Neural progenitor cell (in vitro differentiated cells): ENCODE measurements at regions not wholly inside any gene's neighbourhood (a gene's known extent, or its start where the extent isn't known, plus 50 kb on each side); places are given as distances from the start of the nearest gene placed in this dataset.
A peak's percentile ranks its signal among the peaks of the same experiment; 100 is the strongest.

Source experiments
- DNase-seq: peaks from one replicate; pipeline ENCODE4 v3.0.0-alpha.2; 2016; ENCODE audit warnings: low spot score
- H2AFZ ChIP-seq: fragments of 200-600 bp; sonication (generic); replicated peaks from 2 replicates; pipeline ENCODE4 v1.6.1; 2016; ENCODE audit warnings: antibody characterized with exemption
- H3F3A ChIP-seq: fragments of 200-600 bp; sonication (generic); 2 replicates; pipeline ENCODE4 v1.6.1; 2016; ENCODE audit warnings: antibody characterized with exemption, low read depth
- H3K27ac ChIP-seq: fragments of 200-600 bp; sonication (generic); 2 replicates; pipeline ENCODE4 v1.5.1; 2016; ENCODE audit warnings: mild to moderate bottlenecking
- H3K27me3 ChIP-seq: fragments of 200-600 bp; sonication (generic); 2 replicates; pipeline ENCODE4 v1.6.1; 2016; ENCODE audit warnings: mild to moderate bottlenecking, moderate library complexity
- H3K36me3 ChIP-seq: fragments of 200-600 bp; sonication (generic); 2 replicates; pipeline ENCODE4 v1.5.1; 2016
- H3K4me1 ChIP-seq: fragments of 200-600 bp; sonication (generic); 2 replicates; pipeline ENCODE4 v1.6.1; 2016; ENCODE audit warnings: mixed run types
- H3K4me2 ChIP-seq: fragments of 200-600 bp; sonication (generic); 2 replicates; pipeline ENCODE4 v1.6.1; 2016
- H3K4me3 ChIP-seq: fragments of 200-600 bp; sonication (generic); 2 replicates; pipeline ENCODE4 v1.5.1; 2016
- H3K79me2 ChIP-seq: fragments of 200-600 bp; sonication (generic); 2 replicates; pipeline ENCODE4 v1.6.1; 2016; ENCODE audit warnings: low read depth
- H3K9ac ChIP-seq: fragments of 200-600 bp; sonication (generic); 2 replicates; pipeline ENCODE4 v1.6.1; 2016
- H3K9me3 ChIP-seq: fragments of 200-600 bp; sonication (generic); 2 replicates; pipeline ENCODE4 v1.5.1; 2016; ENCODE audit warnings: low read depth
- H4K20me1 ChIP-seq: fragments of 200-600 bp; sonication (generic); 2 replicates; pipeline ENCODE4 v1.6.1; 2016; ENCODE audit warnings: low read depth
- H3K27ac Mint-ChIP-seq: 3 replicates; pipeline ENCODE4 v1.8.0; 2021; ENCODE audit warnings: mixed read lengths
- H3K27me3 Mint-ChIP-seq: 2 replicates; pipeline ENCODE4 v1.8.0; 2022; ENCODE audit warnings: low read depth, mild to moderate bottlenecking, inconsistent platforms, moderate library complexity, mixed read lengths; ENCODE audit not compliant: insufficient read depth
- H3K36me3 Mint-ChIP-seq: 3 replicates; pipeline ENCODE4 v1.8.0; 2021; ENCODE audit warnings: mixed read lengths
- H3K4me1 Mint-ChIP-seq: 3 replicates; pipeline ENCODE4 v1.8.0; 2021; ENCODE audit warnings: mixed read lengths
- H3K4me3 Mint-ChIP-seq: 3 replicates; pipeline ENCODE4 v1.8.0; 2021; ENCODE audit warnings: mild to moderate bottlenecking, moderate library complexity, mixed read lengths
- H3K9me3 Mint-ChIP-seq: 3 replicates; pipeline ENCODE4 v1.8.0; 2020; ENCODE audit warnings: mixed read lengths
- EZH2 ChIP-seq: fragments of 200-600 bp; sonication (generic); IDR thresholded peaks from 2 replicates; pipeline ENCODE4 v1.6.1; 2017; ENCODE audit warnings: antibody characterized with exemption, mild to moderate bottlenecking, moderate library complexity
- EZH2phosphoT487 ChIP-seq: fragments of 200-600 bp; sonication (generic); IDR thresholded peaks from 2 replicates; pipeline ENCODE4 v1.6.1; 2017; ENCODE audit warnings: antibody characterized with exemption
- TF ChIP-seq, protein P1 (sequence below): fragments of 200-600 bp; sonication (generic); IDR thresholded peaks from 2 replicates; pipeline ENCODE4 v1.5.1; 2017; ENCODE audit warnings: antibody characterized with exemption, mild to moderate bottlenecking

DNA sequence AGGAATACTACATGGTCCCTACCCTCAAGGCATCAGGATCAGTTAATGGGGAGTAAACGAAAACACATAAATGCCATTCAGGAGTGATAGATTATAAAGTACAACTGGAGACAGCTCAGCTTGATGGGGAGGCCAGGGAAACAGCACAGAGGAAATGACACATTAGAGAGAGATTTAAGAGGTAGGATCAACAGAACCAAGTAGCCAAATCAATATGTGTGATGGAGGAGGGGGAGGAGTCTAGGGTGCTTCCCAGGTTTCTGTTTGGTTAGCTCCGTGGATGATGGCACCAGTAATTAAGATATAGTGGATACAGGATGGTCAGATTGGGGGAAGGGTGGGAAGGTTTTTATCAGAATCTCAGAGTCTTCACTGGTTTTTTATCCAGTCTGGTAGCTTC lies 229.5 kb upstream of the ROPN1 start:
- Mint-ChIP-seq H3K27me3 (no peaks in the 10 kb centered on the region), H3K27ac (no peak overlapping the region), H3K4me1 (peaks cover 8% of the 10 kb centered on the region), H3K4me3 (no peak overlapping the region), H3K9me3 (no peaks in the 10 kb centered on the region), H3K36me3 (no peaks in the 10 kb centered on the region)
- Histone ChIP-seq H4K20me1 (peaks cover 48% of the 10 kb centered on the region), H3K9me3 (no peaks in the 10 kb centered on the region), H3K27me3 (no peaks in the 10 kb centered on the region), H3K79me2 (no peaks in the 10 kb centered on the region), H3F3A (peaks cover 12% of the 10 kb centered on the region), H3K4me1 (peaks cover 20% of the 10 kb centered on the region), H2AFZ (no peak overlapping the region), H3K36me3 (no peaks in the 10 kb centered on the region), H3K4me3 (no peak overlapping the region), H3K27ac (no peak overlapping the region), H3K9ac (no peak overlapping the region), H3K4me2 (no peak overlapping the region)
- TF ChIP-seq, protein P1, sequence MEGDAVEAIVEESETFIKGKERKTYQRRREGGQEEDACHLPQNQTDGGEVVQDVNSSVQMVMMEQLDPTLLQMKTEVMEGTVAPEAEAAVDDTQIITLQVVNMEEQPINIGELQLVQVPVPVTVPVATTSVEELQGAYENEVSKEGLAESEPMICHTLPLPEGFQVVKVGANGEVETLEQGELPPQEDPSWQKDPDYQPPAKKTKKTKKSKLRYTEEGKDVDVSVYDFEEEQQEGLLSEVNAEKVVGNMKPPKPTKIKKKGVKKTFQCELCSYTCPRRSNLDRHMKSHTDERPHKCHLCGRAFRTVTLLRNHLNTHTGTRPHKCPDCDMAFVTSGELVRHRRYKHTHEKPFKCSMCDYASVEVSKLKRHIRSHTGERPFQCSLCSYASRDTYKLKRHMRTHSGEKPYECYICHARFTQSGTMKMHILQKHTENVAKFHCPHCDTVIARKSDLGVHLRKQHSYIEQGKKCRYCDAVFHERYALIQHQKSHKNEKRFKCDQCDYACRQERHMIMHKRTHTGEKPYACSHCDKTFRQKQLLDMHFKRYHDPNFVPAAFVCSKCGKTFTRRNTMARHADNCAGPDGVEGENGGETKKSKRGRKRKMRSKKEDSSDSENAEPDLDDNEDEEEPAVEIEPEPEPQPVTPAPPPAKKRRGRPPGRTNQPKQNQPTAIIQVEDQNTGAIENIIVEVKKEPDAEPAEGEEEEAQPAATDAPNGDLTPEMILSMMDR, result no peak
- no peak for TF ChIP-seq EZH2
- no peak for TF ChIP-seq EZH2phosphoT487
- no peak for DNase-seq

DNA sequence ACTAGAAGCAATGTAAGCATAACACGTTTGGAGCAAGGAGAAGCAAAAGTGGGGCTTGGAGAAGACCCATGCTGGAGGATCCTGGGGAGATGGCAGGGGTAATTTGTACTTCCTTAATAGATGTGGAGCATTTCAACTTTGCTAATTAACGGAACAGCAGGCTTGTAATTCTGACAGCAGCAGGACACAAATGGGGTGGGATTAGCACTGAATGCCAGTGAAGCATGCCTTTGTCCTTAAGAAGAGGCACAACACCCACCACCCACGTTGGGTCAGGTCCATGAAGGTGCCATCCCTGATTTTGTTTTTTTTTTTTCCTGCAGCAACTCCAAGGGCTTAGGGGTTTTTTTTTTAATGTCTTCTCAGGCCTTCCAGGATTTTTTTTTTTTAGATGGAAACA lies 231.9 kb upstream of the ROPN1 start:
- Mint-ChIP-seq H3K36me3 (peaks cover 10% of the 10 kb centered on the region), H3K4me3 (no peak overlapping the region), H3K27me3 (no peaks in the 10 kb centered on the region), H3K9me3 (peaks cover 15% of the 10 kb centered on the region), H3K27ac (no peak overlapping the region), H3K4me1 (peaks cover 8% of the 10 kb centered on the region)
- H3K36me3 ChIP-seq, result no peaks in the 10 kb centered on the region
- peaks cover 12% of the 10 kb centered on the region for H3K9me3 ChIP-seq
- DNase-seq, result peak; percentile 70
- H3K79me2 ChIP-seq, result no peaks in the 10 kb centered on the region
- peaks cover 27% of the 10 kb centered on the region for H4K20me1 ChIP-seq
- H3K4me2 ChIP-seq, result peak overlapping the region; percentile 68
- no peak overlapping the region for H3K27ac ChIP-seq
- peaks cover 15% of the 10 kb centered on the region for H3F3A ChIP-seq
- peak; percentile 52 for TF ChIP-seq EZH2phosphoT487
- no peak for TF ChIP-seq EZH2
- no peaks in the 10 kb centered on the region for H3K27me3 ChIP-seq
- H3K4me3 ChIP-seq, result no peak overlapping the region
- no peak overlapping the region for H3K9ac ChIP-seq
- peaks cover 26% of the 10 kb centered on the region for H3K4me1 ChIP-seq
- H2AFZ ChIP-seq, result no peak overlapping the region

DNA sequence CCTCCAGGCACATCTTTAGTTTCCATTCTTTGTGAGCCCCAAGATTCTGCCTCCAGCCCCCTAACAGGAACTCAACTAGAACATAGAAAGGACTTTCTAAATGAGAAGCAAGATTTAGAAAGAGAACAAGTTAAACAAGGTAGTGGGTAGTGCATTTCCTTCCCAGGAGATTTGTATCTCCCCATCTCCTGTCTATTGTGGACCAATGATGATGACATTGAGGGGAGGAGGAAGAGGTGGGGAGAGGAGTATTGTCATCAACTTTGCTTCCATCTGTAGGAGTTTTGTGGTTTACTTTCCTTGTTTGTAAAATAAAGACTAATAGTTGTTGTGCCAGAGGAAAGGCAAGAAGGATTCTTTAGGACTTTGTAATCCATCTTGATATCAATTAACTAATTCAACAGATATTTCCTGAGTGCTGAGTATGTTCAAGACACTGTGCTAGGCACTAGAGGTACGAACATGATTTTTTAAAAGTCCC lies 235.3 kb upstream of the ROPN1 start:
- Mint-ChIP-seq H3K27ac (no peak overlapping the region), H3K4me1 (peaks cover 14% of the 10 kb centered on the region), H3K9me3 (peaks cover 16% of the 10 kb centered on the region), H3K36me3 (peaks cover 14% of the 10 kb centered on the region), H3K27me3 (no peaks in the 10 kb centered on the region), H3K4me3 (no peak overlapping the region)
- Histone ChIP-seq H3K4me1 (peaks cover 50% of the 10 kb centered on the region), H3K4me2 (no peak overlapping the region), H3K79me2 (no peaks in the 10 kb centered on the region), H3K9me3 (peaks cover 13% of the 10 kb centered on the region), H3K36me3 (no peaks in the 10 kb centered on the region), H4K20me1 (peaks cover 16% of the 10 kb centered on the region), H3K4me3 (no peak overlapping the region), H3K9ac (no peak overlapping the region), H2AFZ (no peak overlapping the region), H3K27me3 (no peaks in the 10 kb centered on the region), H3K27ac (no peak overlapping the region), H3F3A (peaks cover 28% of the 10 kb centered on the region)
- DNase-seq, result no peak
- TF ChIP-seq EZH2phosphoT487 (no peak), EZH2 (no peak)
- TF ChIP-seq, protein P1, result no peak

DNA sequence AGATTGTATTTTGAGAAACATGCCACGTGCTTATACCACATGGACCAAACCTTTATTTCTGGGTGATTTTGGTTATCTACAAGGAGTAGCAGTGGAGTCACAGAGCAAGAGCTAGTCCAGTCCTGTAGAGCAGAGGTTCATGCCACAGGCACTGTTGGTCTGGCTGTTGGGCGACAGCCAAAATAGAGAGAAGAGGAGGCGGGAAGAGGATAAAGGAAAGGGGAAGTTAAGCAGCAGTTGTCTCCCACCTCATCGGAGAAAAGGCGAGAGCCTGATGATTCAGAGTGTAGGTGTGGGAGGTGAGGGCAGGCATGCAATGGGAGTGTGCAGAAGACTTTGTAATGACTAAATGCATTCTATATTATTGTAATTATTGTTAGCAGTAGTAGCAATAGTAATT lies 237.5 kb upstream of the ROPN1 start:
- Histone ChIP-seq H3K4me2 (peak overlapping the region; percentile 17), H3K4me1 (peaks cover 37% of the 10 kb centered on the region), H2AFZ (no peak overlapping the region), H3K4me3 (no peak overlapping the region), H3K9ac (no peak overlapping the region), H3K79me2 (no peaks in the 10 kb centered on the region), H3K9me3 (peaks cover 13% of the 10 kb centered on the region), H3F3A (peaks cover 18% of the 10 kb centered on the region), H4K20me1 (peaks cover 2% of the 10 kb centered on the region), H3K27me3 (no peaks in the 10 kb centered on the region), H3K36me3 (no peaks in the 10 kb centered on the region), H3K27ac (no peak overlapping the region)
- Mint-ChIP-seq H3K4me3 (no peak overlapping the region), H3K4me1 (peaks cover 6% of the 10 kb centered on the region), H3K36me3 (peaks cover 14% of the 10 kb centered on the region), H3K27me3 (no peaks in the 10 kb centered on the region), H3K27ac (no peak overlapping the region), H3K9me3 (peaks cover 16% of the 10 kb centered on the region)
- no peak for DNase-seq
- no peak for TF ChIP-seq EZH2
- TF ChIP-seq, protein P1, result no peak
- TF ChIP-seq EZH2phosphoT487, result no peak
